CD4-positive, alpha-beta T cell (primary cell): ENCODE measurements at regions not wholly inside any gene's neighbourhood (a gene's known extent, or its start where the extent isn't known, plus 50 kb on each side); places are given as distances from the start of the nearest gene placed in this dataset.

ENCODE experiments used
- ATAC-seq: fragments of 200-7000 bp; cut with Tn5 transposase; one replicate; pipeline ENCODE4 v1.10.0; 2022; ENCODE audit warnings: mild to moderate bottlenecking; ENCODE audit not compliant: poor library complexity
- CTCF ChIA-PET: fragments of 350-600 bp; sonication (Branson Sonifier 250); formaldehyde crosslinking; loops from one replicate; lab custom pipeline; 2021; ENCODE audit warnings: antibody characterized with exemption, inconsistent platforms; lab: Charles Lee
- POLR2A ChIA-PET: fragments of 350-600 bp; sonication (Branson Sonifier 250); formaldehyde crosslinking; loops from one replicate; lab custom pipeline; 2021; ENCODE audit warnings: antibody characterized with exemption, inconsistent platforms; lab: Charles Lee
- DNase-seq, 14 experiments: peaks; one replicate each; pipeline ENCODE4 v3.0.0-alpha.2; 2013 to 2020; ENCODE audit warnings: mixed read lengths in 2 of 14
- H3K27ac ChIP-seq, 2 donors: one replicate each; pipeline versions ENCODE4 v1.5.1 to v1.7.0; 2013; ENCODE audit warnings: low read length in 2 of 2, low read depth in 1 of 2, mild to moderate bottlenecking in 1 of 2
- H3K27me3 ChIP-seq, 2 experiments: 1 replicate in 1 of 2; 2 replicates in 1 of 2; pipeline versions ENCODE4 v1.6.1 to v1.7.0; 2013; ENCODE audit warnings: low read length in 2 of 2, control low read depth in 1 of 2, mild to moderate bottlenecking in 1 of 2, moderate library complexity in 1 of 2; ENCODE audit not compliant: insufficient read depth in 2 of 2, control insufficient read depth in 1 of 2
- H3K36me3 ChIP-seq: one replicate; pipeline ENCODE4 v1.6.1; 2013; ENCODE audit warnings: low read length, control low read depth; ENCODE audit not compliant: insufficient read depth
- H3K4me1 ChIP-seq: one replicate; pipeline ENCODE4 v1.6.1; 2013; ENCODE audit warnings: low read length, control low read depth; ENCODE audit not compliant: insufficient read depth
- H3K4me3 ChIP-seq: one replicate; pipeline ENCODE4 v1.5.1; 2013; ENCODE audit warnings: mild to moderate bottlenecking, low read length, moderate library complexity
- H3K9me3 ChIP-seq, 2 experiments: 1 replicate in 1 of 2; 2 replicates in 1 of 2; pipeline versions ENCODE4 v1.6.1 to v1.7.0; 2013; ENCODE audit warnings: low read length in 2 of 2, mild to moderate bottlenecking in 2 of 2, control low read depth in 1 of 2, moderate library complexity in 1 of 2; ENCODE audit not compliant: control insufficient read depth in 1 of 2, insufficient read depth in 1 of 2
- H3K27ac Mint-ChIP-seq: one replicate; pipeline ENCODE4 v1.8.0; 2020; ENCODE audit warnings: mixed read lengths
- H3K27me3 Mint-ChIP-seq: one replicate; pipeline ENCODE4 v1.8.0; 2021; ENCODE audit warnings: mixed read lengths
- H3K36me3 Mint-ChIP-seq: one replicate; pipeline ENCODE4 v1.8.0; 2021; ENCODE audit warnings: low read depth, mixed read lengths
- H3K4me1 Mint-ChIP-seq: one replicate; pipeline ENCODE4 v1.8.0; 2021; ENCODE audit warnings: low read depth, mixed read lengths
- H3K4me3 Mint-ChIP-seq: one replicate; pipeline ENCODE4 v1.8.0; 2020; ENCODE audit warnings: mild to moderate bottlenecking, mixed read lengths
- H3K9me3 Mint-ChIP-seq: one replicate; pipeline ENCODE4 v1.8.0; 2020; ENCODE audit warnings: mixed read lengths
- intact Hi-C, 2 experiments: fragments of 100-400 bp; cut with DNase I in 1 of 2; cut with micrococcal nuclease in 1 of 2; formaldehyde crosslinking; loops; one replicate each; pipeline versions ENCODE4 v1.15.1 to v1.9.0; 2023 to 2025; cut with DNase I, micrococcal nuclease
- TF ChIP-seq, protein P1 (sequence below): fragments of 200-600 bp; IDR thresholded peaks from one replicate; pipeline ENCODE4 v1.8.0; 2022; ENCODE audit warnings: antibody characterized with exemption, mild to moderate bottlenecking

GRCh38 chr3:159910991-159911663 is 77.5 kb upstream of the IL12A start:
- H3K4me3 ChIP-seq = peak overlapping the region; percentile 38
- H3K4me1 ChIP-seq = peaks cover 7% of the 10 kb centered on the region
- H3K36me3 Mint-ChIP-seq = no peaks in the 10 kb centered on the region
- ChIA-PET CTCF (no interaction called here), POLR2A (no interaction called here)
- H3K4me3 Mint-ChIP-seq = peak overlapping the region; percentile 52
- no peak for ATAC-seq
- H3K36me3 ChIP-seq = no peaks in the 10 kb centered on the region
- no peaks in the 10 kb centered on the region for H3K9me3 ChIP-seq
- no peak overlapping the region for H3K27ac ChIP-seq
- intact Hi-C loops = no loop called here
- no peaks in the 10 kb centered on the region for H3K9me3 Mint-ChIP-seq
- no peaks in the 10 kb centered on the region for H3K27me3 ChIP-seq
- peaks cover 16% of the 10 kb centered on the region for H3K4me1 Mint-ChIP-seq
- H3K27me3 Mint-ChIP-seq = no peaks in the 10 kb centered on the region
- TF ChIP-seq, protein P1, sequence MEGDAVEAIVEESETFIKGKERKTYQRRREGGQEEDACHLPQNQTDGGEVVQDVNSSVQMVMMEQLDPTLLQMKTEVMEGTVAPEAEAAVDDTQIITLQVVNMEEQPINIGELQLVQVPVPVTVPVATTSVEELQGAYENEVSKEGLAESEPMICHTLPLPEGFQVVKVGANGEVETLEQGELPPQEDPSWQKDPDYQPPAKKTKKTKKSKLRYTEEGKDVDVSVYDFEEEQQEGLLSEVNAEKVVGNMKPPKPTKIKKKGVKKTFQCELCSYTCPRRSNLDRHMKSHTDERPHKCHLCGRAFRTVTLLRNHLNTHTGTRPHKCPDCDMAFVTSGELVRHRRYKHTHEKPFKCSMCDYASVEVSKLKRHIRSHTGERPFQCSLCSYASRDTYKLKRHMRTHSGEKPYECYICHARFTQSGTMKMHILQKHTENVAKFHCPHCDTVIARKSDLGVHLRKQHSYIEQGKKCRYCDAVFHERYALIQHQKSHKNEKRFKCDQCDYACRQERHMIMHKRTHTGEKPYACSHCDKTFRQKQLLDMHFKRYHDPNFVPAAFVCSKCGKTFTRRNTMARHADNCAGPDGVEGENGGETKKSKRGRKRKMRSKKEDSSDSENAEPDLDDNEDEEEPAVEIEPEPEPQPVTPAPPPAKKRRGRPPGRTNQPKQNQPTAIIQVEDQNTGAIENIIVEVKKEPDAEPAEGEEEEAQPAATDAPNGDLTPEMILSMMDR = no peak
- H3K27ac Mint-ChIP-seq = no peak overlapping the region
- peak in 3 of 14 experiments; percentile 20 to 45 (median 27) for DNase-seq

GRCh38 chr3:159911664-159912037 is 77.0 kb upstream of the IL12A start:
- intact Hi-C loops = no loop called here
- Mint-ChIP-seq H3K4me1 (peaks cover 16% of the 10 kb centered on the region), H3K27ac (no peak overlapping the region), H3K4me3 (peak overlapping the region; percentile 52), H3K36me3 (no peaks in the 10 kb centered on the region), H3K9me3 (no peaks in the 10 kb centered on the region), H3K27me3 (no peaks in the 10 kb centered on the region)
- no peaks in the 10 kb centered on the region for H3K27me3 ChIP-seq
- TF ChIP-seq, protein P1 = no peak
- no peaks in the 10 kb centered on the region for H3K36me3 ChIP-seq
- H3K4me1 ChIP-seq = peaks cover 7% of the 10 kb centered on the region
- ChIA-PET CTCF (no interaction called here), POLR2A (no interaction called here)
- ATAC-seq (no peak), DNase-seq (no peak)
- H3K9me3 ChIP-seq = no peaks in the 10 kb centered on the region
- H3K27ac ChIP-seq = no peak overlapping the region
- H3K4me3 ChIP-seq = peak overlapping the region; percentile 38

- CTCF ChIA-PET = no interaction called here
Observed at GRCh38 chr3:159913712-159914414, 74.8 kb upstream of the IL12A start.

More at GRCh38 chr3:159913712-159914414, 74.8 kb upstream of the IL12A start:
- no peaks in the 10 kb centered on the region for H3K36me3 ChIP-seq
- Mint-ChIP-seq H3K27me3 (peaks cover 3% of the 10 kb centered on the region), H3K4me1 (peaks cover 16% of the 10 kb centered on the region), H3K9me3 (no peaks in the 10 kb centered on the region), H3K27ac (no peak overlapping the region), H3K4me3 (no peak overlapping the region), H3K36me3 (no peaks in the 10 kb centered on the region)
- TF ChIP-seq, protein P1 = no peak
- no peak overlapping the region for H3K4me3 ChIP-seq
- peaks cover 0 to 4% of the 10 kb centered on the region in 2 experiments for H3K27me3 ChIP-seq
- intact Hi-C loops = no loop called here
- H3K27ac ChIP-seq = no peak overlapping the region
- no peak for ATAC-seq
- H3K4me1 ChIP-seq = peaks cover 7% of the 10 kb centered on the region
- POLR2A ChIA-PET = no interaction called here
- DNase-seq = no peak
- H3K9me3 ChIP-seq = no peaks in the 10 kb centered on the region
